Endothelial cell of umbilical vein (primary cell): ENCODE measurements at regions not wholly inside any gene's neighbourhood (a gene's known extent, or its start where the extent isn't known, plus 50 kb on each side); places are given as distances from the start of the nearest gene placed in this dataset.

Experiments used
- BruUV-seq: library from RNA; stranded (reverse); fragments of 400-500 nt; replicated peaks from 2 replicates; lab custom pipeline; 2021; lab: Mats Ljungman, UMichigan
- CTCF ChIA-PET: fragments of 300-600, 350-600 bp; sonication (Branson Sonifier 250); formaldehyde crosslinking; loops from one replicate; lab custom pipeline; 2021; ENCODE audit warnings: antibody characterized with exemption, inconsistent platforms; lab: Charles Lee
- POLR2A ChIA-PET: fragments of 300-600, 350-600 bp; sonication (Branson Sonifier 250); formaldehyde crosslinking; loops from one replicate; lab custom pipeline; 2021; ENCODE audit warnings: antibody characterized with exemption, inconsistent platforms; lab: Charles Lee
- DNase-seq: peaks from one replicate; pipeline ENCODE4 v3.0.0-alpha.2; 2011; ENCODE audit warnings: low read depth, low spot score
- FAIRE-seq: peaks from 2 replicates; lab custom pipeline; 2011; peaks lifted over from hg19 to GRCh38; lab: Jason Lieb, UNC
- H2AFZ ChIP-seq: 2 replicates; pipeline ENCODE4 v1.6.0; 2012; ENCODE audit warnings: low read depth, low read length, control low read depth, inconsistent platforms
- H3K27ac ChIP-seq: 2 replicates; pipeline ENCODE4 v1.5.1; 2011; ENCODE audit warnings: low read depth, mild to moderate bottlenecking, control low read depth, low read length, moderate library complexity; ENCODE audit not compliant: insufficient read depth
- H3K27me3 ChIP-seq, 2 experiments: 2 replicates each; pipeline versions ENCODE4 v1.6.0 to v1.6.1; 2011; ENCODE audit warnings: low read length in 2 of 2, mixed read lengths in 1 of 2; ENCODE audit not compliant: control insufficient read depth in 2 of 2, insufficient read depth in 2 of 2
- H3K36me3 ChIP-seq, 2 experiments: 2 replicates in 1 of 2; 3 replicates in 1 of 2; pipeline ENCODE4 v1.5.1; 2011; ENCODE audit warnings: low read length in 2 of 2, mild to moderate bottlenecking in 1 of 2, moderate library complexity in 1 of 2; ENCODE audit not compliant: control insufficient read depth in 2 of 2, insufficient read depth in 2 of 2; ENCODE audit errors: extremely low read depth in 1 of 2
- H3K4me1 ChIP-seq: 3 replicates; pipeline ENCODE4 v1.5.1; 2011; ENCODE audit warnings: mild to moderate bottlenecking, low read length; ENCODE audit not compliant: control insufficient read depth, insufficient read depth; ENCODE audit errors: extremely low read depth
- H3K4me2 ChIP-seq: 2 replicates; pipeline ENCODE4 v1.6.1; 2011; ENCODE audit warnings: low read length, control low read depth, mixed read lengths; ENCODE audit not compliant: insufficient read depth
- H3K4me3 ChIP-seq, 3 experiments: fragments of 200-600 bp in 1 of 3; sonication (generic), shearing (Covaris generic) in 1 of 3; replicated peaks in 1 of 3; 2 replicates each; pipeline ENCODE4 v1.5.1; 2011 to 2016; ENCODE audit warnings: control low read depth in 3 of 3, low read length in 3 of 3, mild to moderate bottlenecking in 2 of 3, inconsistent platforms in 1 of 3, low read depth in 1 of 3, moderate library complexity in 1 of 3; ENCODE audit not compliant: insufficient read depth in 1 of 3
- H3K79me2 ChIP-seq: 2 replicates; pipeline ENCODE4 v1.6.0; 2012; ENCODE audit warnings: low read length, inconsistent platforms; ENCODE audit not compliant: control insufficient read depth, insufficient read depth
- H3K9ac ChIP-seq: replicated peaks from 2 replicates; pipeline ENCODE3; 2011; ENCODE audit warnings: low read length, control low read depth; ENCODE audit not compliant: insufficient read depth; ENCODE audit errors: extremely low read depth
- H3K9me1 ChIP-seq: replicated peaks from 3 replicates; pipeline ENCODE4 v1.6.0; 2011; ENCODE audit warnings: mild to moderate bottlenecking, low read length; ENCODE audit not compliant: control insufficient read depth, insufficient read depth; ENCODE audit errors: extremely low read depth
- H3K9me3 ChIP-seq: replicated peaks from 2 replicates; pipeline ENCODE4 v1.5.1; 2012; ENCODE audit warnings: low read length, inconsistent platforms; ENCODE audit not compliant: control insufficient read depth, insufficient read depth
- H4K20me1 ChIP-seq: replicated peaks from 2 replicates; pipeline ENCODE3; 2011; ENCODE audit warnings: mild to moderate bottlenecking, low read length; ENCODE audit not compliant: control insufficient read depth, insufficient read depth; ENCODE audit errors: extremely low read depth
- CTCF ChIP-seq, 2 donors: IDR thresholded peaks; 1 replicate in 1 of 2; 2 replicates in 1 of 2; pipeline ENCODE4 v1.5.1; 2011; ENCODE audit warnings: low read length in 2 of 2, mild to moderate bottlenecking in 2 of 2, moderate library complexity in 2 of 2, control low read depth in 1 of 2, inconsistent platforms in 1 of 2, low read depth in 1 of 2; ENCODE audit not compliant: insufficient read depth in 1 of 2; ENCODE audit errors: extremely low read depth in 1 of 2
- EZH2 ChIP-seq: IDR thresholded peaks from 2 replicates; pipeline ENCODE4 v1.6.1; 2012; ENCODE audit warnings: borderline replicate concordance, low read depth, mild to moderate bottlenecking, moderate library complexity, low read length, inconsistent platforms; ENCODE audit not compliant: severe bottlenecking
- FOS ChIP-seq: IDR thresholded peaks from 2 replicates; pipeline ENCODE4 v1.6.1; 2011; ENCODE audit warnings: mild to moderate bottlenecking, low read length, moderate library complexity, borderline replicate concordance; ENCODE audit not compliant: insufficient read depth
- GATA2 ChIP-seq: IDR thresholded peaks from 2 replicates; pipeline ENCODE4 v1.7.0; 2011; ENCODE audit warnings: low read depth, mild to moderate bottlenecking, moderate library complexity, mixed read lengths, low read length; ENCODE audit not compliant: insufficient read length, insufficient read depth
- JUN ChIP-seq: IDR thresholded peaks from 2 replicates; pipeline ENCODE4 v1.6.1; 2011; ENCODE audit warnings: borderline replicate concordance, low read depth; ENCODE audit not compliant: insufficient read length, insufficient read depth
- MAX ChIP-seq: IDR thresholded peaks from 2 replicates; pipeline ENCODE4 v1.6.1; 2011; ENCODE audit not compliant: insufficient read depth, insufficient read length
- MYC ChIP-seq: IDR thresholded peaks from one replicate; pipeline ENCODE4 v1.6.1; 2011; ENCODE audit warnings: mild to moderate bottlenecking, low read depth, low read length
- POLR2A ChIP-seq: IDR thresholded peaks from 2 replicates; pipeline ENCODE4 v1.6.1; 2012; ENCODE audit warnings: low read depth, mild to moderate bottlenecking, control low read depth, low read length
- POLR2AphosphoS5 ChIP-seq: IDR thresholded peaks from 2 replicates; pipeline ENCODE4 v1.6.1; 2012; ENCODE audit warnings: low read depth, mild to moderate bottlenecking, control low read depth, low read length, moderate library complexity; ENCODE audit not compliant: insufficient read depth
- dilution Hi-C: fragments of 300-500 bp; cut with MboI; formaldehyde crosslinking; loops from one replicate; pipeline ENCODE4 v1.15.0; 2019; ENCODE audit warnings: low sequenced_read_pairs; ENCODE audit not compliant: extremely low pct_ligation_motif_present
- intact Hi-C: fragments of 100-400 bp; cut with micrococcal nuclease; formaldehyde crosslinking; loops from one replicate; pipeline ENCODE4 v1.10.0; 2022

GRCh38 chr12:124147027-124147426 lies 147.9 kb upstream of the RFLNA start:
- TF ChIP-seq FOS (no peak), MYC (no peak), EZH2 (no peak), GATA2 (no peak), CTCF (IDR thresholded peaks at IDR 0.05; ENCODE audit: extremely low read depth in 1 of 2, insufficient read depth in 1 of 2, low read depth in 1 of 2, low read length in 2 of 2) (no peak), JUN (no peak), MAX (no peak), POLR2AphosphoS5 (no peak), POLR2A (no peak)

More at GRCh38 chr12:124147027-124147426, 147.9 kb upstream of the RFLNA start:
- Histone ChIP-seq H2AFZ (no peak overlapping the region), H3K4me1 (no peaks in the 10 kb centered on the region), H3K4me2 (no peak overlapping the region), H3K9me3 (no peaks in the 10 kb centered on the region), H3K36me3 (no peaks in the 10 kb centered on the region), H4K20me1 (no peaks in the 10 kb centered on the region), H3K4me3 (no peak overlapping the region), H3K9ac (no peak overlapping the region), H3K79me2 (no peaks in the 10 kb centered on the region), H3K9me1 (no peaks in the 10 kb centered on the region), H3K27ac (no peak overlapping the region), H3K27me3 (no peaks in the 10 kb centered on the region)
- FAIRE-seq (no peak), DNase-seq (no peak)
- dilution Hi-C loops (no loop called here), intact Hi-C loops (no loop called here)
- POLR2A ChIA-PET = no interaction called here
- CTCF ChIA-PET = no interaction called here
- BruUV-seq = no TSS peak
